ENCODE measurements at regions not wholly inside any gene's neighbourhood (a gene's known extent, or its start where the extent isn't known, plus 50 kb on each side); places are given as distances from the start of the nearest gene placed in this dataset.
"Not testable (repeated sequence)": the region's sequence is repeated elsewhere in the genome, so short reads cannot be mapped to it uniquely, and the experiment has no call there.

- no peak for TF ChIP-seq CTCF (IDR thresholded peaks at IDR 0.05)
- no peak for TF ChIP-seq POLR2A (IDR thresholded peaks at IDR 0.05)
- no peak for TF ChIP-seq EP300 (IDR thresholded peaks at IDR 0.05)
- no peak overlapping the region for H3K27ac ChIP-seq
- H3K9me3 ChIP-seq: peaks cover 0 to 6% (median 0%) of the 10 kb centered on the region in 4 donors
- H3K36me3 ChIP-seq: no peaks in the 10 kb centered on the region
- H3K27me3 ChIP-seq: no peaks in the 10 kb centered on the region
- no peak for DNase-seq (ENCODE audit: low spot score in 2 of 2)
- H3K4me3 ChIP-seq: no peak overlapping the region
- no peaks in the 10 kb centered on the region for H3K4me1 ChIP-seq
Measured at GRCh38 chr12:74595696-74596095, 58.1 kb downstream of the ATXN7L3B start.

- Histone ChIP-seq H3K36me3 (no peaks in the 10 kb centered on the region), H3K27me3 (no peaks in the 10 kb centered on the region), H3K4me1 (no peaks in the 10 kb centered on the region), H3K4me3 (no peak overlapping the region), H3K9me3 (peaks cover 0 to 6% (median 0%) of the 10 kb centered on the region in 4 donors), H3K27ac (no peak overlapping the region)
- TF ChIP-seq CTCF (IDR thresholded peaks at IDR 0.05) (no peak), POLR2A (IDR thresholded peaks at IDR 0.05) (no peak), EP300 (IDR thresholded peaks at IDR 0.05) (no peak)
- no peak for DNase-seq (ENCODE audit: low spot score in 2 of 2)
Measured at GRCh38 chr12:74598819-74599218, 61.2 kb downstream of the ATXN7L3B start.

GRCh38 chr12:74599932-74600331 lies 62.3 kb downstream of the ATXN7L3B start:
- H3K36me3 ChIP-seq: no peaks in the 10 kb centered on the region
- H3K27me3 ChIP-seq: no peaks in the 10 kb centered on the region
- no peaks in the 10 kb centered on the region for H3K4me1 ChIP-seq
- WGBS, 2 donors: 79 to 80% methylated on average over 1 of the region's 1 CpG
- no peak overlapping the region for H3K4me3 ChIP-seq
- TF ChIP-seq POLR2A (IDR thresholded peaks at IDR 0.05) (no peak), CTCF (IDR thresholded peaks at IDR 0.05) (no peak), EP300 (IDR thresholded peaks at IDR 0.05) (no peak)
- H3K9me3 ChIP-seq: peaks cover 0 to 6% (median 0%) of the 10 kb centered on the region in 4 donors
- DNase-seq (ENCODE audit: low spot score in 2 of 2): no peak
- H3K27ac ChIP-seq: no peak overlapping the region

GRCh38 chr12:74600817-74601216 lies 63.2 kb downstream of the ATXN7L3B start:
- not testable (repeated sequence) for DNase-seq (ENCODE audit: low spot score in 2 of 2); H3K9me3 ChIP-seq; H3K4me1 ChIP-seq; H3K4me3 ChIP-seq; H3K36me3 ChIP-seq; H3K27me3 ChIP-seq; H3K27ac ChIP-seq

GRCh38 chr12:74602881-74603672 lies 65.4 kb downstream of the ATXN7L3B start:
- peaks cover 0 to 6% (median 0%) of the 10 kb centered on the region in 4 donors for H3K9me3 ChIP-seq
- DNase-seq (ENCODE audit: low spot score in 2 of 2): no peak
- TF ChIP-seq CTCF (IDR thresholded peaks at IDR 0.05) (no peak), POLR2A (IDR thresholded peaks at IDR 0.05) (no peak), EP300 (IDR thresholded peaks at IDR 0.05) (no peak)
- no peak overlapping the region for H3K27ac ChIP-seq
- H3K4me3 ChIP-seq: no peak overlapping the region
- H3K4me1 ChIP-seq: no peaks in the 10 kb centered on the region
- H3K36me3 ChIP-seq: no peaks in the 10 kb centered on the region
- no peaks in the 10 kb centered on the region for H3K27me3 ChIP-seq
- 82 to 85% methylated on average over 2 of the region's 2 CpGs for WGBS, 2 donors
